Activated naive CD8-positive, alpha-beta T cell treated with anti-CD3 and anti-CD28 coated beads, Interleukin-2, amount 50 U/mL, for 16 hours (primary cell): ENCODE measurements at regions not wholly inside any gene's neighbourhood (a gene's known extent, or its start where the extent isn't known, plus 50 kb on each side); places are given as distances from the start of the nearest gene placed in this dataset.
"Not testable (repeated sequence)": the region's sequence is repeated elsewhere in the genome, so short reads cannot be mapped to it uniquely, and the experiment has no call there.

Source experiments
- DNase-seq: peaks from one replicate; pipeline ENCODE4 v3.0.0-alpha.2; 2020; ENCODE audit warnings: low read depth, low spot score

DNA sequence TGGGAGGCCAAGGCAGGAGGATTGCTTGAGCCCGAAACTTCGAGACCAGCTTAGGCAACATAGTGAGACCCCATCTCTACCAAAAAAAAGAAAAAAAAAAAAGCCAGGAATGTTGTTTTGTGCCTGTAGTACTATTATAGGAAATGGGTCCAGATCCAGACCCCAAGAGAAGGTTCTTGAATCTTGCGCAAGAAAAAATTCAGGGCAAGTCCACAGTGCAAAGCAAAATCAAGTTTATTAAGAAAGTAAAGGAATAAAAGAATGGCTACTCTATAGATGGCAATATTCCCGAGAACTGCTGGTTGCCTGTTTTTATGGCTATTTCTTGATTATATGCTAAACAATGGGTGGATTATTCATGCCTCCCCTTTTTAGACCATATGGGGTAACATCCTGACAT, 51.2 kb upstream of the RDX start:
- no peak for DNase-seq

DNA sequence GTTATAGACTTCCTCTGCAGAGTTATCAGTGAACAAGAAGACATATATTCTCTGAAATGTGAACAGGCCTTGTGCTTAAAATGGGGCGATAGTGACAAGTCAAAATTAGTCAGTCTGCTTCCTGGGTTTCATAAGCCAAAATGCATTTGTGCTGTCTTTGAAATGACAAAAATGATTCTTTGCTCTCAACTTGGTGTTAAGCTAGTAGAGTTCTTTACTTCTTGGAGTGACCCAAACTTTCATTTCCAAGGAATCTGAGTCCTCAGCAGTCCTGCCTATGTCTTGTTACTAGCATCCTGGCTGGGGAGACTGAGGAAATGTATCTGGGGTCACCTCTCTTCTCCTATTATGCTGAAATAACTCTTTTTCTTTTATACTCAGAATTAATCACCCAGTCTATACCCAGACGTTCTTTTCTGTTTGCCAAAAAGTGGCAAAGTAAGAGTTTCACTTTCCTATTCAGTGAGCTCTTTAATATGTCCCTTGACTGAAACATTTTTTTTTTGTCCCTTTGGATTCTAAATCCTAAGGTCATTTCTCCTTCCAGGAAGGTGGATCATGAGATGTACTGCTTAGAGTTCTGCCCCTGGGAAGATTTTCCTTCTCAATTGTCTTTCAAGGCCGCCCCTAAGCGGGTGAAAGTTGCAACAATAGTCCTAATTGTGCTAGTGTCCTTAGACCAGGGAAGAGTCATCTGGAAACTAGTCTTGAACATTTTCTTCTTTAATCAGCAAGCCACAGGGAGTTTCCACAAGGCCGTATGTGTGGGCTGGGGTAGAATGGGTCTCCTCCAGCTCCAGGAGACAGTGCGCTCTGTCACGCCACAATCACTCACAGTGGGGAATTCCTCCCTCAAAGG, 53.0 kb upstream of the RDX start:
- peak; percentile 7 for DNase-seq

DNA sequence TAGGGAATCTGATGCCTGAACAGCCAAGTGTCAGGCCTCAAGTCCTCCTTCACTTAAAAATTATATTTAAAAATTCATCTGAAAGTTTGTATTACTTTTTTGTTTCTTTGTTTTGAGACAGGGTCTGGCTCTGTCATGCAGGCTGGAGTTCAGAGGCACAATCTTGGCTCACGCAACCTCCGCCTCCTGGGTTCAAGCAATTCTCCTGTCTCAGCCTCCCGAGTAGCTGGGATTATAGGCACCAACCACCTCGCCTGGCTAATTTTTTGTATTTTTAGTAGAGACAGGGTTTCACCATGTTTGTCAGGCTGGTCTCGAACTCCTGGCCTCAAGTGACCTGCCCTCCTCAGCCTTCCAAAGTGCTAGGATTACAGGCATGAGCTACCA, 53.6 kb upstream of the RDX start:
- not testable (repeated sequence) for DNase-seq

DNA sequence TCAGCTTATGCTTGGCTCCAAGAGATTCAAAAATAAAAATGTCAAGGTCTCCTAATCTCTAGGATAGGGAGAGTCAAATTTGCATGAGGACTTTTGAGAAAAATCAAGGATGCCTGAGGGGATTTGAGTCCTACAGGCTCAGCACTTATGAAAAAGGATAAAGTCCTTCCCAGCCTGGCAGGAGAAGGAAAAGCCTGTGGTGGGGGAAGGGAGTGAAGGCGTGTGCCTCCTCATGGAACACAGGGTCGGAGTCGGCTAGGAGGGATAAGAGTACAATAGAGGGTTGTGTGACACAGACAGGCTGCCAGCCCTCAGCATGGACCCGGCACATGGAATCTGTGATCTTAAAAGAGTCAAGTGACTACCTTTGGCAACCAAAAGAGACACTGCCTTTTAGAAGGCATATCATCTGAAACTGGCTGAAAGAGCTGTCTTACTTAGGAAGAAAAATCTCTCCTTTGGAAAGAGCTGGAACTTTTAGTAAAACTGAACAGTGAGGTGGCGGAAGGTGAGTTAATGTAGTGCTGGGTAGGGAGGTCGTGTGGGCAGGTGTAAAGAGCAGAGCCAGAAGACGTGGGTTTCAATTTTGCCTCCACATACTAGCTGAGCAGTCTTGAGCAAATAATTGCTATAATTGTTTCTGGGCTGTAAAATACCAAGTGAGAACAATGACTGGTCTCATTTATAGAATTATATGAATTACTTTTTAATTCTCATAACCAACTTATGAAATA, 58.8 kb upstream of the RDX start:
- no peak for DNase-seq

DNA sequence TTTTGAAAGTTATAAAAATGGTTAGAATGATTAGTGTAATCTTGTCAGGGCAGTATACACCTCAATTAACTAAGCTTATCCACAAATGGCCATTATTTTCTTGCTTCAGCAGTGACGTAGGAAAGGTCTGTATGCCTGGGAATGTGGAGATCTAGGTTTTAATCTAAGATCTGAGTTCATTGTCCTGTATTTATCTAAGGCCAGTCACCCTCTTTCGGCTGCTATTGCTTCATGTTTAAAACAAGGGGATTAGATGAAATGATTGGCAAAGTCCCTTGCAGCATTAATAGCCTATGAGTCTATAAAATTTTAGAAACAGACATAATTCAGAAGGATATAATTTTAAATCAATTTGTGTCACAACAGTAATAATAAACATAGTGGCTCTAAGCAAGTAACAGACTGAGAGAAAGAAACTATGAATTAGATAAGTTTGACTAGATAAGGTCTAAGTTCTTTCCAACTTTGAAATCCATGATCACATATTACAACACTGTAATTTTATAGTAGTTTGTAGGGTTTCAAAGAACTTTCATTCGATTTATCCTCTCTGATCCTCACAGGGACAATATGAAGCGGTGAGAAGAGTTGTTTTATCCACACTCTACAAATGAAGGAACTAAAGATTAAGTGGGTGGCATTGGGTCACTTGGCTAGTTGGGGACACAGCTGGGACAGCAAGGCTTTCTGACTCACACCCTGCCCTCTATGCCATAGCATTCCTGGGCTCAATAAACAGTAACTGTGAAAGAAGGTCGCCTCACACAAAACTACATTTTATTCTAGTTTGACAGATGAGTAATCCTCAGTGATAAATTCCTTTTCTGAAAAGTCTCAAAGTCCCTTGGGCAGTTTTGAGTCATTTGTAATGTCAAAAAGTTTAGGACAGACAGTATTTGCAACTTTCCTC, 60.6 kb upstream of the RDX start:
- DNase-seq: no peak

DNA sequence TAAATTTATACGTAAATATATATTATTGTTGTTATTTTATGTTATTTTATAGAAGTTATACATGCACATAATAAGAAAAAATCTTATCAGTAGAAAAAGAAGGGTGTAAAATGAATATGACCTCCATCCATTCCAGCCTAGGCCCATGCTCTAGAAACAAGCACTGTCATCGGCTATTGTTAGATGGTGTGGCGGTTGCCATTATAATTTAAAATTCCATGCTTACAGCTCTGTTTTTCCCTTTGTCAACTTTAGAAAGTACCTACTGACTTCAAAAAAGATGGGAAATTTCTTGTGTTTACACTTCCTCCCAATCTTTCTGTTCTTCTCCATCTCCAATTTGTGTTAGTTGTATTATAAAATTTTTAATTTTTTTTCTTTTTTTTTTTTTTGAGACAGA, 61.9 kb upstream of the RDX start:
- no peak for DNase-seq

DNA sequence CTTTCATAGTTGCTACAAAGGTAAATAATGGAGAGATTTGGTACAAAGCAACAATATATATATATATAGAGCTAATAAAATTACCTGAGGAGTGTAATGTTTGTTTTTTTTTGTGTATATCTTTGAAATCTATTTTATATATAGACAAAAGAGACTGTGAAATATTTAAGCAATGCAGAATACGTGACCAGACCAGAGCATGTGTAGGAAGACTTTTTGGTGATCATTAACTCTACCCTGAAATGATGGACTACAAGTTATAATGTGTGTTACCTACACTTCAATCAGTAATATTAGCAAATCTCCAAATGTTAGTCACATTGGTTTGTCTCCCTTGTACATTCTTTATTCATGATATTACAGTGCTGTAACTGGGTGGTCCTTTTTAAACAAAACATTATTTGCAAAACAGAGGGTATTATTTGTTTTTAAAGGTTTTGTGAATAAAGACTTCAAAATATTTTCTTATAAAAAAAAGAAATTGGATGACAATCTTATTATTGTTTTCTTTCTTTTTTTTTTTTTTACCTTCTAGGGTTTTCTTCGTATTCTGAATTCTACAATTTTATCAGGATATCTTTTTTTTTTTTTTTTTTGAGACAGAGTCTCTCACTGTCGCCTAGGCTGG, 64.5 kb upstream of the RDX start:
- not testable (repeated sequence) for DNase-seq

DNA sequence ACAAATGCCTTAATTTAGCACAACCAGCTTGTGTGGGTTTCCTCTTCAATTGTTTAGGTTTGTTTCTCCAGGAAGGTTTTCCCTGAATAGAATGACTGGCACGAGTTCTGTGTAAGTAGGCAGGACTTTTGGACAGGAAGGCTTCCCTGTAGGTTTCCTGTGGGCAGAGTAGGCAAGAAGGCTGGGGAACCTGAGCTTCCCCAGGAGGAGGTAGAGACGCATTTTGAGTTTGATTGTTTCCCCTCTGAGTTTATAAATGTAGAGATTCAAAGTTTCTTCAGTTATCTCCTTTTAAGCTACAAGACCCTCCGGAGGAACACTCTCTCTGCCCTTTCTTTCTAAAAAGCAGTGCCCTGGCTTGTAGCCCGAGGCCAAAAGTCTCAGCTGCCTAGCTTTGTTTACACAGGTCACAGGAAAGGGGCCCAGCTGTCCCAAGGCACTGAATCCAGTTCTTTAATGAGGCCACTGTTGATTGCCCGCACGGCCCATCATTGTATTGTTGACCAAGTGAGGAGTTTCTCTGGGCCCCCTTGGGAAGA, 66.6 kb upstream of the RDX start:
- DNase-seq: no peak

DNA sequence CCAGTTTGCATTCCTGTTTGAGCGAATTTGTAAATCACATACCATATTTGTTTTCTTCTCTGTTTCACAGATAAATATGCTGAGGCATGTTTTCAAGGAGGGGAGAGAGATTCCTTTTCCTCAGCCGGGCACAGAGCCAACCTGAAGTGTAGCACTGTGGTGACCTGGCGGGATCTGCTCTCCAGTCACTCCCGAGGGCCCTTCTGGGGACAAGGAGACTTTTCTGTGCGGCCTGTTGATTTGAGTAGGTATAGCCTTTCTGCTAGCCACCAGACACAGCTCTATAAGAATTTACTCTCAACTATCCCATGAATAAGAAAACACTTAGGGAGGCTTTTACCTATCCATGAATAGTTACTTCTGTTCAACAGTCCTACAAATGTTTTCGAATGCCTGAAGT, 63.5 kb upstream of the FDX1 start:
- DNase-seq: no peak

DNA sequence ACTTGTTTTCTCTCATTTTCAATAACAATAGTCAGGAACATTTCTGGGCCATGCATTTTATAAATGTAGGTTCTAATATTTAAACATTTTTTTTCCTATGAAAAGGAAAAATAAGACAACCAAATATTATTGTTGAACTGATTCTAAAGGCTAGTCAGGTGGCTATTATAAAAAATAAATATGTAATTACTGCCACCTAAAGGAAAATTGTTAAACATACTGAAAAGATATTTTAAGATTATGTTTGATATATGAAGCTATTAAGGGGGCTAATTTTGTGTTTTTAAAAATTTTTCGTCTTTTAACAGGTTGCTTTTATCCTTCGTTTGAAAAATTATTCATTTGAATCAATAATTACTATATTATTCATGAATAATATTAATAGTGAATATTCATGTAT, 62.2 kb upstream of the FDX1 start:
- no peak for DNase-seq

DNA sequence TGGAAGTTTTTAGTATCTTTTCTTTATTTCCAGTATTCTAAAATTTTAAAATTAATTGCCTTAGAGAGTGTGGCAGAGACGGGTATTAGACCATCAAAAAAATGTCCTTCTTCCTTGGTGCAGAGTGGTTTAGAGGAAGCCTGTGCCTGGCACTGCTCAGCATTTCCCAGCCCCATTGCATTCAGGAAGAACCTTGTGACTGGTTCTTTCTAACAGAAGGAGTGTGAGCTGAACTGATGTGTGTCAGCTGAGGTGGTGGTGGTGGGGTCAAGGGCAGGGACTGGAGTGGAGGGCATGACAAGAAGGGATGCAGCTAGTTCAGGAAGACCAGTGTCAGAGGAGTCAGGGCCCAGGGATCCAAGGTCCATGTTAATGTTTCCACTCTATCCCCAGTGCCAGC, 58.7 kb upstream of the FDX1 start:
- DNase-seq: no peak

DNA sequence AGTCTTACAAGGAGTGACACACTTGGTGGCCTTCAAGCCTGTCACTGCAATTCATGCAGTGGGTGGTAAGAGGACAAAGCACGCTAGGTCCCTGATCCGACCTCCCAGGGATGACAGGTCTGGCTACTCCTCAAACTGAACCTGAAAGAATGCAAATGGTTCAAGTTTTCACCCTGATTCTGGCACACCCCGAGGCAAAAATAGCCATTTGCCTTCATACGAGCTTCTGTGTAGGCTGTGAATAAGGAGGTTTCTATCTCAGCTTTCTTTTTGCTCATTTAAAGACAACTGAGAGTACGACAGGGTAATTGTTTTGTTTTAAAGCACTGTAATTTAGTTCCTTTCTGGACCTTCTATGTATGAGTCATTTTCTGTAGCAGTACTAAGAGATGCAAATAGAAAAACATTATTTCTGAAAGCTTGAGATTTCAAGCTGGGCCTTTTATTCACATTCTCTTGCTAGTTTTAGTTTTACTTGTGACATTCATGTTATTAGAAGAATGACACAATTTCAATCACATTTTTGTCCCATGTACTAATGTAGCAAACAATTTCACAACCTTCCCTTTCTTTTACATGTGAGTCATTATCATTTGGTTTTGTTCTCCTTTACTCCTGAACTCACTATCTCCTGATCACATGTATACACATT, 56.6 kb upstream of the FDX1 start:
- no peak for DNase-seq

DNA sequence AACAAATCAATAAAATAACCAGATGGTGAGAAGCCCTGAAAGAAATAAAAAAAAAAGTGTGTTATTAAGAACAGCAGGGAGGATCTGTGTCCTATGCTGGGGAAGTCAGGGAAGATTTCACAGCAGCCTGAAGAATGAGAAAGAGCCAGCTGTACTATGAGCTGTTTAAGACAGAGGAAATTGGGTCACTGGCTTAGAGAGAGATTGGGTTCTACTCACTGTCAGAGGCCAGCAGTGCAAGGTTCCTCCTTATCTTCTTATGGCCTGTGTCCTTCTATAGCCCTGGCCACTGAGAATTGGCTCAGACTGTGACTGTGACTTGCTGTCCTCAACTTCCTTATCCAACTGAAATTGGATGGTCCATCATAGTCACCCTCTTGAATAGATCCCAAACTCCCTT, 54.8 kb upstream of the FDX1 start:
- DNase-seq: no peak

DNA sequence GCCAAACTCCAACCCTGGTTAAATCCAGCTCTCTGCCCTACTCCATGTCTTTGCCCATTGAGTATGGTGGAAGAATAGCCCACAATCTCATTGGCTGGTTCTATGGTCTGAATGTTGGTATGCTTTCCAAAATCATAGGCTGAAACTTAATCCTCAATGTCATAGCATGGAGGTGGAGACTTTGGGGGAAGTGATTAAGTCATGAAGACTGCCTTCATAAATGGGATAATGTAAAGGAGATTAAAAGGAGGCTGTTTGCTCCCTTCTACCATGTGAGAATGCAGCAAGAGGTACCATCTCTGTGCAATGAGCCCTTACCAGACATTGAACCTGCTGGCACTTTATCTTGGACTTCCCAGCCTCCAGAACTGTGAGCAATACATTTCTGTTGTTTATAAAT, 54.4 kb upstream of the FDX1 start:
- no peak for DNase-seq

DNA sequence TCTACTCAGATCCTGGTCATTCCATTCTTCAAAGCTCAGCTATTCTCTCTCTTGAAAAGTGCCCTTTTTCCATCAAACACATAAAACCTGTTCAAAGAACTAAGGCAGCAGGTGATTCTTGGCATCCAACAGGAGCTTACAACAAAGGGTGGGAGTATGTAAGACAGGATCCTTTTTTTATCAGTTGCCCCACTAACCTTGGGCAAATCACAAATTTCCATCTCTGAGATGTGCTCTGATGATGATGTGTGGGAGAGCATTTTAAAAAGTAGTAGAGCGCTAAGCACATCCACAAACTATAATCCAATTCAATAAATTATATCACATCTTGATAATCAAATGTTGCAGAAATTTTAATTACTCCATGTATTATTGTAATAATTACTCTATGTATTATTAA, 53.7 kb upstream of the FDX1 start:
- DNase-seq: no peak

DNA sequence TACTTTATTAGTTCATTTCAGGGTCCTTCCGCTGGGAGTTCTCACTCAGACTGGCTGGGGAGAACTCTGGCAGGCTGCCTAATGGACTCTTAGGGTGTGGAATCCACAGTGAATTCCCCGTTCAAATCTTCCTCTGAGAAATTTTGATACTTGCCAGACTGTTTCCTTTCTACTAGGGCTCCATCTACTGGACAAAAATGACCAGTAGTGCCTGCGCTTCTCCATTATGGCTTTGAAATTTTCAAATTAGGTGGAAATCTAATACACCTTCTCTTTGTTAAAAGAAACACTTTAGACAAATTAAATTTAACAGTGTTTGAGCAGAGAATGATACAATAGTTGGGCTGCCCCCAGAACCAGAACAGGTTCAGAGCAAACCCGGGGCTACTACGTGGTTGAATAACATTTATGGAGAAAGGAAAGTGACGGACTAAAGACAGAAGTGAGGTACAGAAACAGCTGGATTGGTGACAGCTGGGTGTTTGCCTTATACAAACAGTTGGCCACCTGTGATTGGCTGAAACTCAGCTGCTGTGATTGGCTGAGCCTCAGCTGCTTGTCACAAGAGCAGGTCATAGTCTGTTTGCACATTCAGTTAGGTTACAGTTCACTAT, 52.9 kb upstream of the FDX1 start:
- DNase-seq: no peak

DNA sequence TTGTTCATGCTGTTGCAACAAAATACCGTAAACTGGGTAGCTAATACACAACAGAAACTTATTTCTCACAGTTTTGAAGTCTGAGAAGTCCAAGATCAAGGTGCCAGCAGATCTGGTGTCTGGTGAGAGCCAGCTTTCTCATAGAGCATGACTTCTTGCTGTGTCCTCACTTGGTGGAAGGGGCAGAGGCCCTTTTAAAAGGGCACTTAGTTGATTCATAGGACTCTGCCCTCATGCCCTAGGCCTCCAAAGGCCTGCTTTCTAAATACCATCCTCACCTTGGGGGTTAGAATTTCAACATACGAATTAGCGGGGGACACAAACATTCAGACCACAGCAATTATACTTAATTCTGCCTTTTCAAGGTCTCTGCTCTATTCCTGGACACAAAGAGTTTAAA, 52.3 kb upstream of the FDX1 start:
- no peak for DNase-seq

DNA sequence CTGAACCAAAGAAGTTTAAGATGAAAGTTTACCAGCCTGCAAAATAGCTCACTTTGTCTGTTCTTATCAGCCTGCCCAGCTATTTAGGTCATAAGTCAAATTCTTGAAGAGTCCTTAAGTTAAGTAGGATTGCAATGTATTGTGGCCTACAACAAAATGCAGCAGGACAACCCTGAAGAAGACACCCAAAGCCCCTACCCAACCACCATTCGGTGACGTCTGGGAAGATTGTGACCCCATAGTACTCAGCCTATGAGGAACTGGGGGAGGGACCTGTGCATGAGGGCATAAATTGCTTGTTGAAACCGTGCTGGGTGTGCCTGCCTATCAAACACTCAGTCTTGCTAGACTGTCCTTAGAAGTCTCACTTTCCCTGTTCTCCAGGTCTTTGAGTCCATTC, 50.5 kb upstream of the FDX1 start:
- no peak for DNase-seq

DNA sequence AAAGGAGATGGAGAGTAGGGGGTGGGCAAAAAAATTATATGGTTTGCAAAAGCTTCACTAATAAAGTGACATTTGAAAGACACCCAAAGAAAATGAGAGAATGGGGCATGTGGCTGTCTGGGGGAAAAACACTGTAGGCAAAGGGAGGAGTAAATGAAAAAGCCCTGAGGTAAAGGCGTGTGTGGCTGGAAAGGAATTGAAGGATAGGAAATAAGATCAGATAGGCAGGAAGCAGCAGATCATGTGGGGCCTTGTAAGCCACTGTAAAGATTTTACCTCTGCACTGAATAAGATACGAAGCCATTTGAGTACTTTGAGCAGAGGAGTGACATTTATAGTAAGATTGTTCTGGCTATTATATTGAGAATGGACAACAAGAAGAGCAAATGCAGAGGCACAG, 49.8 kb upstream of the FDX1 start:
- DNase-seq: no peak
